ENCODE measurements at regions not wholly inside any gene's neighbourhood (a gene's known extent, or its start where the extent isn't known, plus 50 kb on each side); places are given as distances from the start of the nearest gene placed in this dataset.

DNA sequence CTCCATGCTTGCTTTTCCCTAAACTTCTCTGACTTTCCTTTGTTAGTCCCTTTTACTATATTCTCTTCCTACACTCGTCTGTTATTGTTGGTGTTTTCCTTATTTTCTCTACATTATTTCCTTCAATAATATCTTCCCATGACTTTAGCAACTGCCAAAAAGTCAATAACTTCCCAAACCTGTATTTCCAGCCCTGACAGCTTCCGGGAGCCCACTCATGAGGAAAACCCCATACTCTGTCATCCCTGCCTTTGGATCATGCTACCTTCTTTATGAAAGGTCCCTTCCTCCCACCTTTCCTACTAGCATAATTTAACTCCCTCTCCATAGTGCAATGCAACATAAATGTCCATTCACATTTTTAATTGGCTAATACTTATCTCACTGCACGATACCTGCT is 144.0 kb upstream of the CDH6 start:
- H3K27ac ChIP-seq, result no peak overlapping the region
- no peak for TF ChIP-seq CTCF (conservative IDR thresholded peaks at IDR 0.05)

DNA sequence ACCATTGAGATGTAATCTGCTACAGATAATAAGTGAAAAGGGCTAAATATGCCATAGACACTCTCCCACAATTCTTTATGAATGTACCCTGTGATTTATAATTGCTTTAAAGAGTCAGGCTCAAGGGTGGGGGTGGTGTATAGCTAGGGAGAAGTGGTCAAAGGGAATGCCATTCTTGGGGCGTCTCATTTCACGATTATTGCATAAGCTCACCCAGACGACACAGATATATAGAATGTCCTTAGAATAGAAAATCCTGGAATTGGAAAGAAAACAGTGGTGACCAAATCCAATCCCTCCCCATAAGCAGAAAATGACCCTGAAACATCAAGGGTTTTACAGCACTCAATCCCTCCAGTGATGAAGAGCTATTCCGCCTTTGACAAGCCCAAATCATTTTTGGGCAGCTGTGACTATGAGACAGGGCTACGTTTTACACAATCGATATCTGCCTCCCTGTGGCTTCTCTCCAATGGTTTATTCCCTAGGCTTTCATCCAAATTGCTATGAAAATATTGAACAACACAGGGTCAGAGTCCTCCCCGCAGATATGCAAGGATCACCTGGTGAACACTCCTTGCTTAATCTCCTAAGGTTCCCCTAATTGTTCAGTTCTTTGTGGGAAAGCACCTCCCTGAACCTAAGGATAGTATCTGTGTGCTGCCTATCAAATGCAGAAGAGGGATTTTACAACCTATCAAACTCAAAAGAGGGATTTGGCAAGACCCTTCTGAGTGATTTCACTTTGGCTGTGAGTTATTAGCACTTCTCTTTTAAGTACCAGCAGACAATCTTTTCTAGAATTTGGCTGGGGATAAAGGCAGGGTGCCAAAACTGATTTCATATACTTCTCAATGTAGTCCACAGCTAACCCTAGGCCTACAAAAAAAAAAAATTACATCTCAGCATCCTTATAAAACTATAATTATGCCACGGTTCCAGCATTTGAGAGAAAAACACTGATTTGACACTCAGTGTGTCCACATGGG is 144.9 kb upstream of the CDH6 start:
- TF ChIP-seq CTCF (conservative IDR thresholded peaks at IDR 0.05), result no peak
- H3K27ac ChIP-seq, result no peak overlapping the region

GRCh38 chr5:31047621-31048020 is 145.9 kb upstream of the CDH6 start:
- H3K27ac ChIP-seq, result no peak overlapping the region

DNA sequence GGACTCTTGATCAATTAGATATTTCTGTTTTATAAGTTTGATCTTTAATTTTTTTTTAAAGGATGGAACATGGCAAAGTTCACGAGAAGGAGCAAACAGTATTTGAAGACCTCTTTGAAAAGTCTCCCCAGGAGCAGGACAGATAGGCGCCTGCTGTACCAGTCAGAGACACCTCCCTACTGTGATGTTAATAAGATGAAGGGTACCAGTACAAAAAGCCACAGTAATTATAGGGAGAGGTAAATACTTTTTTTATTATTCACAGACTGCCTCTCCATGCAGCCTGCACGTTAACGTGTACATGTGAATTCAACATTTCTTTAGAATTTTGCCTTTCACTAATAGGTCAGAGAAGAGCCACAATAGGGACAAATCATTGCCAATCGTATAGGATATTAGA is 146.5 kb upstream of the CDH6 start:
- TF ChIP-seq CTCF (conservative IDR thresholded peaks at IDR 0.05), result no peak
- no peak overlapping the region for H3K27ac ChIP-seq

More at GRCh38 chr5:31047621-31048020, 145.9 kb upstream of the CDH6 start:
- TF ChIP-seq CTCF (conservative IDR thresholded peaks at IDR 0.05), result no peak

- no peak overlapping the region for H3K27ac ChIP-seq
- no peak for TF ChIP-seq CTCF (conservative IDR thresholded peaks at IDR 0.05)
Observed at GRCh38 chr5:31036411-31036810, 157.1 kb upstream of the CDH6 start.

DNA sequence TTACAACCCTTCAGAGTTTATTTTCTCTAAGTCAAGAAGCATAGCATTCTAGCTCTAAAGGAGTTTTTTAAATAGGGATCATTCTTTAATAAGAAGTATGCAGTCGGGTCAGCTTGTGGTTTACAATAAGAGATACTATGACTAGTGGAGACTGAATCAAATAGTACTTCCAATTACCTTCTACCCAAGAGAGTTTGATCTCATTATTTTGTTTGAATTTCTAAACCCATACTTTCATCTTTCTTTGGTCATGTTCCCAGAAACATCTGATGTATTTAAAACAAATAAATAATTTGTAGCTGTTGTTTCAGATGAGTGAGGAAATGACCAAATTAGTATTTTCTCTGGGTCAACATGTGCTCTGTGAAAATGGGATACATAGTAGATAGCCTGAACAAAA is 160.2 kb upstream of the CDH6 start:
- no peak overlapping the region for H3K27ac ChIP-seq
- no peak for TF ChIP-seq CTCF (conservative IDR thresholded peaks at IDR 0.05)

GRCh38 chr5:31029925-31030324 is 163.6 kb upstream of the CDH6 start:
- no peak overlapping the region for H3K27ac ChIP-seq
- TF ChIP-seq CTCF (conservative IDR thresholded peaks at IDR 0.05), result no peak

All from VCaP (cell line).